GM23248 (cell line): ENCODE measurements at regions not wholly inside any gene's neighbourhood (a gene's known extent, or its start where the extent isn't known, plus 50 kb on each side); places are given as distances from the start of the nearest gene placed in this dataset.
A peak's percentile ranks its signal among the peaks of the same experiment; 100 is the strongest.

ENCODE experiments used
- DNase-seq: peaks from one replicate; pipeline ENCODE4 v3.0.0-alpha.2; 2015
- H2AFZ ChIP-seq: fragments of 200-600 bp; sonication (generic); 2 replicates; pipeline ENCODE4 v1.6.1; 2016; ENCODE audit warnings: antibody characterized with exemption
- H3F3A ChIP-seq: fragments of 200-600 bp; sonication (generic); 2 replicates; pipeline ENCODE4 v1.6.1; 2016; ENCODE audit warnings: mild to moderate bottlenecking, antibody characterized with exemption, mixed run types; ENCODE audit not compliant: insufficient read depth
- H3K27ac ChIP-seq: fragments of 200-600 bp; sonication (generic); 2 replicates; pipeline ENCODE4 v1.5.1; 2016; ENCODE audit warnings: mild to moderate bottlenecking
- H3K27me3 ChIP-seq: fragments of 200-600 bp; sonication (generic); replicated peaks from 2 replicates; pipeline ENCODE4 v1.6.1; 2016; ENCODE audit warnings: mild to moderate bottlenecking; ENCODE audit not compliant: insufficient read depth
- H3K36me3 ChIP-seq: fragments of 200-600 bp; sonication (generic); 2 replicates; pipeline ENCODE4 v1.6.1; 2016; ENCODE audit warnings: low read depth, mild to moderate bottlenecking
- H3K4me1 ChIP-seq: fragments of 200-600 bp; sonication (generic); 2 replicates; pipeline ENCODE4 v1.6.1; 2016; ENCODE audit warnings: mild to moderate bottlenecking; ENCODE audit not compliant: insufficient read depth
- H3K4me2 ChIP-seq: fragments of 200-600 bp; sonication (generic); one replicate; pipeline ENCODE4 v1.6.1; 2016; ENCODE audit warnings: mild to moderate bottlenecking; ENCODE audit not compliant: unreplicated experiment
- H3K4me3 ChIP-seq: fragments of 200-600 bp; sonication (generic); 2 replicates; pipeline ENCODE4 v1.5.1; 2016; ENCODE audit warnings: mild to moderate bottlenecking
- H3K79me2 ChIP-seq: fragments of 200-600 bp; sonication (generic); 2 replicates; pipeline ENCODE4 v1.6.1; 2016; ENCODE audit warnings: mild to moderate bottlenecking; ENCODE audit not compliant: insufficient read depth
- H3K9ac ChIP-seq: fragments of 200-600 bp; sonication (generic); 2 replicates; pipeline ENCODE4 v1.6.1; 2016; ENCODE audit warnings: mild to moderate bottlenecking
- H3K9me2 ChIP-seq: fragments of 200-600 bp; sonication (generic); 2 replicates; pipeline ENCODE4 v1.6.1; 2016; ENCODE audit warnings: mixed run types, mild to moderate bottlenecking, moderate library complexity; ENCODE audit not compliant: insufficient read depth
- H3K9me3 ChIP-seq: fragments of 200-600 bp; sonication (generic); one replicate; pipeline ENCODE4 v1.6.1; 2017; ENCODE audit warnings: low read depth
- H4K20me1 ChIP-seq: fragments of 200-600 bp; sonication (generic); 2 replicates; pipeline ENCODE4 v1.6.0; 2016; ENCODE audit not compliant: insufficient read depth
- EZH2 ChIP-seq: fragments of 200-600 bp; sonication (generic); IDR thresholded peaks from 2 replicates; pipeline ENCODE4 v1.6.1; 2018; ENCODE audit warnings: antibody characterized with exemption, mild to moderate bottlenecking; ENCODE audit not compliant: insufficient read depth, poor library complexity, severe bottlenecking
- EZH2phosphoT487 ChIP-seq: fragments of 200-600 bp; sonication (generic); IDR thresholded peaks from 2 replicates; pipeline ENCODE4 v1.6.1; 2018; ENCODE audit warnings: antibody characterized with exemption, moderate library complexity, mild to moderate bottlenecking, low read depth; ENCODE audit not compliant: insufficient read depth
- WGBS, 2 experiments: methylation state at CpG; one replicate each; pipeline ENCODE4 v1.1.6; 2015 to 2017; ENCODE audit warnings: low lambda C conversion rate in 2 of 2, low coverage in 1 of 2; ENCODE audit errors: missing lambda C conversion rate in 2 of 2; 5-methylcytosine and 5-hydroxymethylcytosine counted together
- in situ Hi-C: fragments of 300-500 bp; cut with MboI; formaldehyde crosslinking; loops from 2 replicates; pipeline ENCODE4 v1.15.0; 2020

DNA sequence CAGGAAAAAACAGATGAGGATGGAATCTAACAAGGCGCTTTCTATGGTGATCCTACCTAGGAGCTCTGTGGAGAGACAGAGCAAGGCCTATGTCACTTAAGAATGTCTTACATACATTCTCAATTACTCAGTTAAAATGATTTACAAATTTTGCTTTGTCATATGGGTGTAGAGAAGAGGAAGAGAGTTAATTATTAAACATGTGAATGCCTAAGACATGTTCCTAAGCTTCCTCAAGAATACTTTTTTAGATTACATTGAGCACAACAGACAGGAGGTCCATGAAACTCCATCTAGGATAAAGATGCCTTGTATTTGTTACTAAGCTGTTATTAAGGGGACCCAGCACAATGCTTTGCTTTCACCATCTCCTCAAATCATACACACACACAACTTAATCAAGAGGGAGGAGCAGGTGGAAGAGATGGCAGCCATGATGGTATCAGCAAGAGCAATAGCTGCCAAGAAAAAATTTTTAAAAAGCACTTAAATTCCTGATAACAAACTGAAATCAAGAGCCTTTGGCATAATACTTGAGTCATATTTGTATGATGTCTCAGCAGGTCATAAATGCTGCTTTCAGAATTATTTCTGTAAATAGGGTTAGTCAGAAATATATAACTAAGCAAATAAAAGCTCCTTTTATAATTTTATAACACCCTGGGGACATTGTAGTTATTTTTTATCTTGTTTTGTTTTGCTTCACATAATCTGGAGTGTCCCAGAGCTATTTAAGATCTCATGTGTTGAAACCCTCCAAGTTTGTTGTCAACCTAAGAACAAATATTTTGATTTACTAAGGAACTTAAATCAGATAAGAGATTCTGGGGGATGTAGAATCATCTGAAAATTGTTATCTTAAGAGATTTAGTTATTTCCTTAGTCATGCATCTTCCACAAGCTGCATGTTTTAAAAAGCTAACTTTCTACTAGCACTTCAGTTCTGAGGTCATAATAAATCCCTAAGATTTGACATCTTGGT is 70.0 kb upstream of the CD2AP start:
- no peaks in the 10 kb centered on the region for H4K20me1 ChIP-seq
- no peak overlapping the region for H3K9ac ChIP-seq
- TF ChIP-seq EZH2 (no peak), EZH2phosphoT487 (no peak)
- H3K27me3 ChIP-seq = no peaks in the 10 kb centered on the region
- no peaks in the 10 kb centered on the region for H3K36me3 ChIP-seq
- H3K4me3 ChIP-seq = no peak overlapping the region
- in situ Hi-C loops = loop anchor here (10.0 to 25.0 kb wide), 2 partner anchors 367 to 2005 kb away; no protein-coding TSS in a partner anchor
- no peaks in the 10 kb centered on the region for H3K9me3 ChIP-seq
- 80 to 95% methylated on average over 1 of the region's 1 CpG for WGBS, 2 experiments
- H3K79me2 ChIP-seq = no peaks in the 10 kb centered on the region
- H3K4me2 ChIP-seq = no peak overlapping the region
- no peaks in the 10 kb centered on the region for H3F3A ChIP-seq
- no peak overlapping the region for H2AFZ ChIP-seq
- H3K9me2 ChIP-seq = no peaks in the 10 kb centered on the region
- no peak for DNase-seq
- no peak overlapping the region for H3K27ac ChIP-seq
- H3K4me1 ChIP-seq = no peaks in the 10 kb centered on the region

DNA sequence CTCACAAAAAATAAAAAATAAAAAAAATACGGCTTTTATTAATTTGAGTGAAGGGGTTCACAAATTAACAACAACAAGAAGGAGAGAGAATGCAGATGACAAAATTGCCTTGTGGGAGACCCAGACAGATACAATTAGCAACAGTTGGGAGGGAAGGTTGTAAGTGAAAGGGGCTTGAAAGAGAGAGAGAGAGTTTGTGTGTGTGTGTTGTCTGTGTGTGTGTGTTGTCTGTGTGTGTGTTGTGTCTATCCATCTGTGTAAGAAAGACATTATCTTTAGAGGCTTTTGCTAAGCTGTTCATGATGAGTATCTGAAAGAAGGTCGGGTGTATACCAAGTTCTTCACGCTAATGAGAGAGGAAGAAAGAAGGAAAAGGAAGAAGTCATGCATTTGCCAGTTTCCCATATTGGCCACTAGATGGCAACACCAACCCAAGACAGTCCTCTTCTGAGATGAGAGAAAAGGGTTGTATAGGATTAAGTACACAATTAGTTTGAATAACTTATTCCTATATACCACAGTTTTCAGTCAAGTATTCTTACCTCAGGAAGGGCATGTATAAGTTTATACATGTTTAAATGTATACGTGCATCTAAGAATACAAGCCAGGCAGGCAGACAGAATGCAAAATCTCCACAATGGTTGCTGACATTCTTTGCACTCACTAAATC is 63.7 kb upstream of the CD2AP start:
- Histone ChIP-seq H4K20me1 (no peaks in the 10 kb centered on the region), H3K4me2 (peak overlapping the region; percentile 78), H3K27me3 (no peaks in the 10 kb centered on the region), H3K9ac (peak overlapping the region; percentile 80), H3K4me3 (peak overlapping the region; percentile 79), H3K9me2 (no peaks in the 10 kb centered on the region), H3K27ac (peak overlapping the region; percentile 43), H3K9me3 (no peaks in the 10 kb centered on the region), H3F3A (no peaks in the 10 kb centered on the region), H3K4me1 (no peaks in the 10 kb centered on the region), H3K79me2 (no peaks in the 10 kb centered on the region), H3K36me3 (no peaks in the 10 kb centered on the region), H2AFZ (peak overlapping the region; percentile 96)
- DNase-seq = peak; percentile 73
- WGBS, 2 experiments = 1 to 7% methylated on average over 4 of the region's 4 CpGs
- in situ Hi-C loops = loop anchor here (25.0 kb wide), 1 partner anchor 1998 kb away; no protein-coding TSS in a partner anchor
- TF ChIP-seq EZH2phosphoT487 = no peak
- no peak for TF ChIP-seq EZH2

DNA sequence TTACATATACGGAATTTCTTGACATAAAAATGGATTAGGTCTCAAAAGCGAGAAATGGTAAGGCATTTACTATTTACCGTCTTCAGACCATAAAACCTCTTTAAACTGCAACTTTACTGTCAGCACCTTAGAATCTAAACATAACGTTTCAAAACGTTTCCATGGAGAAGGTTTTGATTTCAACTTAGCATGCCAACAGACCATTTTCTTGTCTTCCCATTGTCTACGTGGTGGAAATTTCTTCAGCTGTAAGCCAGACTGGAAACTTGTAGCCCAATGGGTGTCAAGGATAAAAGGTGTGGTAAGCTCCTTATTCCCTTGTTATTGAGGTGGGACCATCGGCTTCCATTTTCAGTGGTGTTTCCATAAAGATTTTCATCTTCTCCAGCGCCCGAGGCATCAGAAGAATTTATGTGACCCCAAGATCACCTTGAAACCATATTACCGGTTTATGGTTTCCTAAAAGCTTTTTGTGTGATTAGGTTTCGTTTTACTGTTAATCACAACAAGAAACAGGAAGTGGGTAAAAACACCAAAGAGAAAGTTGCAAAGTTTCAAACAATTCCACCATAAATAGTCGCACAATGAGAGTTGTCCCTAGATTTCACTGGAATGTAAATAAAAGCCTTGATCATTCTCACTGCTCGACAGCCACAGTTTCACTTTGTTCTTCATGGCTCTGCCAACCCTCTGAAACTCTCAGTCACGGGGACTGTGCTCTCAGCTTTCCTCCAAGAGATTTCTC is 63.0 kb upstream of the CD2AP start:
- TF ChIP-seq EZH2phosphoT487 = no peak
- TF ChIP-seq EZH2 = no peak
- in situ Hi-C loops = loop anchor here (25.0 kb wide), 1 partner anchor 1998 kb away; no protein-coding TSS in a partner anchor

More for the DNA sequence above, 63.0 kb upstream of the CD2AP start:
- H3K4me3 ChIP-seq = peak overlapping the region; percentile 79
- peak overlapping the region; percentile 80 for H3K9ac ChIP-seq
- H3K79me2 ChIP-seq = no peaks in the 10 kb centered on the region
- peak overlapping the region; percentile 96 for H2AFZ ChIP-seq
- peak; percentile 72 for DNase-seq
- no peaks in the 10 kb centered on the region for H3K36me3 ChIP-seq
- H3K4me1 ChIP-seq = 0 out of 2 replicates have a peak, but pooled peaks cover 2% of the 10 kb centered on the region
- H3K9me2 ChIP-seq = no peaks in the 10 kb centered on the region
- H3K4me2 ChIP-seq = peak overlapping the region; percentile 78
- H3K27ac ChIP-seq = peak overlapping the region; percentile 43
- WGBS, 2 experiments = 10 to 11% methylated on average over 14 of the region's 14 CpGs
- no peaks in the 10 kb centered on the region for H3K27me3 ChIP-seq
- H4K20me1 ChIP-seq = no peaks in the 10 kb centered on the region
- no peaks in the 10 kb centered on the region for H3K9me3 ChIP-seq
- H3F3A ChIP-seq = peaks cover 2% of the 10 kb centered on the region; the same call in 1 of the 2 replicates
